Erythroblast (primary cell): ENCODE measurements at regions not wholly inside any gene's neighbourhood (a gene's known extent, or its start where the extent isn't known, plus 50 kb on each side); places are given as distances from the start of the nearest gene placed in this dataset.

Experiments
- DNase-seq, 2 experiments: peaks; one replicate each; lab custom pipeline; 2025; lab: John Stamatoyannopoulos, UW
- GATA1 ChIP-seq: IDR thresholded peaks from 2 replicates; pipeline ENCODE4 v1.6.1; 2011; ENCODE audit warnings: low read depth, mild to moderate bottlenecking, control low read depth, low read length, moderate library complexity
- POLR2A ChIP-seq: IDR thresholded peaks from 2 replicates; pipeline ENCODE4 v1.6.1; 2011; ENCODE audit warnings: mild to moderate bottlenecking, low read length

- no peak for TF ChIP-seq GATA1
- TF ChIP-seq POLR2A, result no peak
- no peak for DNase-seq
Measured at GRCh38 chr9:13735181-13735580, 455.7 kb upstream of the MPDZ start.

GRCh38 chr9:13734601-13735000 is 455.1 kb upstream of the MPDZ start:
- no peak for TF ChIP-seq GATA1
- TF ChIP-seq POLR2A, result no peak
- no peak for DNase-seq

GRCh38 chr9:13732290-13732689 is 452.8 kb upstream of the MPDZ start:
- DNase-seq, result no peak
- TF ChIP-seq POLR2A (no peak), GATA1 (no peak)

GRCh38 chr9:13731637-13732036 is 452.1 kb upstream of the MPDZ start:
- DNase-seq, result no peak
- TF ChIP-seq GATA1 (no peak), POLR2A (no peak)

- DNase-seq, result no peak
- TF ChIP-seq POLR2A, result no peak
- TF ChIP-seq GATA1, result no peak
Measured at GRCh38 chr9:13729955-13730354, 450.5 kb upstream of the MPDZ start.

GRCh38 chr9:13728917-13729811 is 449.7 kb upstream of the MPDZ start:
- no peak for TF ChIP-seq POLR2A
- TF ChIP-seq GATA1, result no peak

GRCh38 chr9:13728131-13728530 is 448.6 kb upstream of the MPDZ start:
- no peak for DNase-seq

More at GRCh38 chr9:13728917-13729811, 449.7 kb upstream of the MPDZ start:
- DNase-seq, result no peak

GRCh38 chr9:13726746-13727145 is 447.3 kb upstream of the MPDZ start:
- no peak for DNase-seq

More at GRCh38 chr9:13728131-13728530, 448.6 kb upstream of the MPDZ start:
- TF ChIP-seq POLR2A (no peak), GATA1 (no peak)

GRCh38 chr9:13725516-13725915 is 446.0 kb upstream of the MPDZ start:
- no peak for TF ChIP-seq GATA1
- no peak for TF ChIP-seq POLR2A
- no peak for DNase-seq

More at GRCh38 chr9:13726746-13727145, 447.3 kb upstream of the MPDZ start:
- no peak for TF ChIP-seq POLR2A
- no peak for TF ChIP-seq GATA1

- TF ChIP-seq GATA1 (no peak), POLR2A (no peak)
- DNase-seq, result no peak
Measured at GRCh38 chr9:13721481-13722235, 442.2 kb upstream of the MPDZ start.

- TF ChIP-seq GATA1 (no peak), POLR2A (no peak)
- DNase-seq, result no peak
Measured at GRCh38 chr9:13719981-13720676, 440.6 kb upstream of the MPDZ start.

- TF ChIP-seq POLR2A, result no peak
- no peak for TF ChIP-seq GATA1
- DNase-seq, result no peak
Measured at GRCh38 chr9:13719446-13719845, 440.0 kb upstream of the MPDZ start.

- DNase-seq, result no peak
- TF ChIP-seq POLR2A, result no peak
- TF ChIP-seq GATA1, result no peak
Measured at GRCh38 chr9:13718539-13718938, 439.0 kb upstream of the MPDZ start.

GRCh38 chr9:13718086-13718485 is 438.6 kb upstream of the MPDZ start:
- TF ChIP-seq POLR2A (no peak), GATA1 (no peak)
- no peak for DNase-seq
